Prostate gland (tissue), 2 donors: ENCODE measurements at regions not wholly inside any gene's neighbourhood (a gene's known extent, or its start where the extent isn't known, plus 50 kb on each side); places are given as distances from the start of the nearest gene placed in this dataset.

Experiments used
- CTCF ChIP-seq, 4 experiments: fragments of 200-600 bp in 2 of 4; fragments of 450-650 bp in 2 of 4; sonication (generic) in 2 of 4; IDR thresholded peaks; 1 replicate in 3 of 4; 2 replicates in 1 of 4; pipeline ENCODE4 v1.5.1; 2016 to 2019; ENCODE audit warnings: antibody characterized with exemption in 4 of 4, mild to moderate bottlenecking in 2 of 4, moderate library complexity in 2 of 4
- POLR2A ChIP-seq: fragments of 450-650 bp; IDR thresholded peaks from one replicate; pipeline ENCODE4 v1.6.1; 2016; ENCODE audit warnings: antibody characterized with exemption, mild to moderate bottlenecking

GRCh38 chr1:227482023-227482299 is 81.4 kb upstream of the ZNF678 start:
- TF ChIP-seq CTCF (IDR thresholded peaks at IDR 0.05) (no peak), POLR2A (no peak)
